ENCODE measurements at regions not wholly inside any gene's neighbourhood (a gene's known extent, or its start where the extent isn't known, plus 50 kb on each side); places are given as distances from the start of the nearest gene placed in this dataset.

DNA sequence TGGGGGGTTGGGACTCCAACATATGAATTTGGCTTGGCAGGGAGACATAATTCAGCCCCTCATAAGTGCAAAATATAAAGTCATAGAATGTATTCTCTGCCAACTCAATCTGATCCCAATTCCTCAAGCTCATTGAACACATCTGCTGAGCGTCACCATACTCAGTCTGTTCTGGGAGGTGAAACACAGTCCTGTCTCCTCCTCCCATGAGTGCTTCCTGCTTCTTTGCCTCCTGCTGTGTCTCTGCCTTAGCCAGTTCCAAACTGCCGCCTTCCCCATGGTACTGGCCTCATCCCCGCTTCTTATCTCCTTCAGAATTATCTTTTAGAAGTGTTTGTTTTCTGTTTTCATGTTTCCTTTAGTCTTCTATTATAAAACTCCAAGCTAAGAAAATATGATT lies 365.5 kb downstream of the TNS3 start:
- no TSS peak for BruUV-seq (replicated peaks)
- H3K4me3 Mint-ChIP-seq (ENCODE audit: low read depth, unreplicated experiment) = no peak overlapping the region
- H3K36me3 Mint-ChIP-seq (ENCODE audit: insufficient read depth, unreplicated experiment) = no peaks in the 10 kb centered on the region
- TF ChIP-seq, protein P1, sequence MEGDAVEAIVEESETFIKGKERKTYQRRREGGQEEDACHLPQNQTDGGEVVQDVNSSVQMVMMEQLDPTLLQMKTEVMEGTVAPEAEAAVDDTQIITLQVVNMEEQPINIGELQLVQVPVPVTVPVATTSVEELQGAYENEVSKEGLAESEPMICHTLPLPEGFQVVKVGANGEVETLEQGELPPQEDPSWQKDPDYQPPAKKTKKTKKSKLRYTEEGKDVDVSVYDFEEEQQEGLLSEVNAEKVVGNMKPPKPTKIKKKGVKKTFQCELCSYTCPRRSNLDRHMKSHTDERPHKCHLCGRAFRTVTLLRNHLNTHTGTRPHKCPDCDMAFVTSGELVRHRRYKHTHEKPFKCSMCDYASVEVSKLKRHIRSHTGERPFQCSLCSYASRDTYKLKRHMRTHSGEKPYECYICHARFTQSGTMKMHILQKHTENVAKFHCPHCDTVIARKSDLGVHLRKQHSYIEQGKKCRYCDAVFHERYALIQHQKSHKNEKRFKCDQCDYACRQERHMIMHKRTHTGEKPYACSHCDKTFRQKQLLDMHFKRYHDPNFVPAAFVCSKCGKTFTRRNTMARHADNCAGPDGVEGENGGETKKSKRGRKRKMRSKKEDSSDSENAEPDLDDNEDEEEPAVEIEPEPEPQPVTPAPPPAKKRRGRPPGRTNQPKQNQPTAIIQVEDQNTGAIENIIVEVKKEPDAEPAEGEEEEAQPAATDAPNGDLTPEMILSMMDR (IDR thresholded peaks at IDR 0.05; ENCODE audit: unreplicated experiment) = no peak
- CTCF ChIA-PET = no interaction called here
- H3K27me3 Mint-ChIP-seq (ENCODE audit: unreplicated experiment) = peaks cover 19% of the 10 kb centered on the region
- intact Hi-C loops (cut with micrococcal nuclease; ENCODE audit: unreplicated experiment) = no loop called here
- H3K4me1 Mint-ChIP-seq (ENCODE audit: low read depth, unreplicated experiment) = peaks cover 11% of the 10 kb centered on the region
- no peak for DNase-seq
- no peaks in the 10 kb centered on the region for H3K9me3 Mint-ChIP-seq (ENCODE audit: low read depth, unreplicated experiment)
- H3K27ac Mint-ChIP-seq (ENCODE audit: unreplicated experiment) = no peak overlapping the region

DNA sequence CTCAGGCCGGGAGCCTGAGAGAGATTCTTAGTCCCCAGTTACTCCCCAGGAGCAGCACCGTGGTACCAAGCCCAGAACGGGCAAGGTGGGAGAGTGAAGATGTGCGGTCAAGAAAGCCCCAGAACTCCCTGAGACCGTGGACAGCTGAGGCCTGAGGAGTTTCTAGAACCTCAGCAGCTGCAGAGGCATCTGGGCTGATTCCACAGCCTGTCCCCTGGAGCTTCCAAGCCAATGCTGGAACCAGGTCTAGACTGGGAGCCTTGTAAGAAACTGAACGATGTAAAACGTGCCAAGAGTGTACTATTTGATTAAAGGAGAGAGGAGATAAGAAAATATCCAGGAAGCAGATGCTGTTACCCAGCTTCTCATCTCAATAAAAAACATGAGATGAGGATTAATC lies 366.3 kb downstream of the TNS3 start:
- intact Hi-C loops (cut with micrococcal nuclease; ENCODE audit: unreplicated experiment) = no loop called here
- Mint-ChIP-seq H3K27ac (ENCODE audit: unreplicated experiment) (no peak overlapping the region), H3K4me3 (ENCODE audit: low read depth, unreplicated experiment) (no peak overlapping the region), H3K27me3 (ENCODE audit: unreplicated experiment) (peaks cover 21% of the 10 kb centered on the region), H3K36me3 (ENCODE audit: insufficient read depth, unreplicated experiment) (no peaks in the 10 kb centered on the region), H3K9me3 (ENCODE audit: low read depth, unreplicated experiment) (no peaks in the 10 kb centered on the region), H3K4me1 (ENCODE audit: low read depth, unreplicated experiment) (peaks cover 14% of the 10 kb centered on the region)
- CTCF ChIA-PET = no interaction called here
- BruUV-seq (replicated peaks) = no TSS peak
- DNase-seq = no peak
- TF ChIP-seq, protein P1 (IDR thresholded peaks at IDR 0.05; ENCODE audit: unreplicated experiment) = no peak

DNA sequence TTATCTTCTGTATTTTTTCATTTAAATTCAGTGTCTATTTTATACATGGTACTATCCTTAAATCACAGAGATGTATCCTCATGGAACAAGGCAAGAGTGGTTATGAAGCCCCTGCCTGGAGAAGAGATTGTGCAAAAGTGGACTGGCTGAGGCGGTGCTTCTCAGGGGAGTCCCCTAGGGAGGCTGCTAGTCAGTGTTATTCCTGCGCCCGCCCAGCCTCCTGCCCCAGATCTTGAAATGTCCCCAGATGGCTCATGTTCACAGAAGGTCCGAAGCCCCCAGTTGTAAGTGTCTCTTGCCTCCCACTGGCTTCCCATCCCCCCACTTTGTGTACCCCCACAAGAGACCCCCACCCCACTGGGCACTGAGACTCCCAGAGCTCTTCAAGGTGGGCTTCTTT lies 366.9 kb downstream of the TNS3 start:
- no peak overlapping the region for H3K27ac Mint-ChIP-seq (ENCODE audit: unreplicated experiment)
- intact Hi-C loops (cut with micrococcal nuclease; ENCODE audit: unreplicated experiment) = no loop called here
- H3K9me3 Mint-ChIP-seq (ENCODE audit: low read depth, unreplicated experiment) = peaks cover 2% of the 10 kb centered on the region
- TF ChIP-seq, protein P1 (IDR thresholded peaks at IDR 0.05; ENCODE audit: unreplicated experiment) = no peak
- peaks cover 27% of the 10 kb centered on the region for H3K27me3 Mint-ChIP-seq (ENCODE audit: unreplicated experiment)
- CTCF ChIA-PET = no interaction called here
- H3K36me3 Mint-ChIP-seq (ENCODE audit: insufficient read depth, unreplicated experiment) = no peaks in the 10 kb centered on the region
- DNase-seq = no peak
- no peak overlapping the region for H3K4me3 Mint-ChIP-seq (ENCODE audit: low read depth, unreplicated experiment)
- BruUV-seq (replicated peaks) = no TSS peak
- H3K4me1 Mint-ChIP-seq (ENCODE audit: low read depth, unreplicated experiment) = peaks cover 14% of the 10 kb centered on the region

DNA sequence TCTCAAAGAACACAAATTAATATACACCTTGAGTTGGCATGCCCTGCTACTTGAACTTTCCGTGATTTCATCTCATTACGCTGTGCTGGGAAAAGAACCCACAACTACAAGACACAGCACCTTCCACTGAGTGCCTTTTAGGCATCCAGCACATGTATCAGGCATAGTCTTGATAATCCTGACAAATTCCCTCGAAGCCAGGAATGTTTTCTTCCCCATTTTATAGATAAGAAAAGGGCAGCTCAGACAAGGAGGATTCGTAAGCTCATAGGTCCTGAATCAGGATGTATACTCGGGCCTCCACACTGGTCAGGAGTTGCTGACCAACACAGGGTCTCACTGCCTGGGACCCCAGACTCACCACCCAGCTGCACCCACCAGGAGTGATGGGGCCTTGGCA lies 368.6 kb downstream of the TNS3 start:
- intact Hi-C loops (cut with micrococcal nuclease; ENCODE audit: unreplicated experiment) = no loop called here
- Mint-ChIP-seq H3K36me3 (ENCODE audit: insufficient read depth, unreplicated experiment) (no peaks in the 10 kb centered on the region), H3K4me3 (ENCODE audit: low read depth, unreplicated experiment) (no peak overlapping the region), H3K4me1 (ENCODE audit: low read depth, unreplicated experiment) (peaks cover 14% of the 10 kb centered on the region), H3K27me3 (ENCODE audit: unreplicated experiment) (peaks cover 40% of the 10 kb centered on the region), H3K9me3 (ENCODE audit: low read depth, unreplicated experiment) (peaks cover 6% of the 10 kb centered on the region), H3K27ac (ENCODE audit: unreplicated experiment) (no peak overlapping the region)
- CTCF ChIA-PET = interaction anchor here (0.7 kb wide), 1 partner anchor 597 kb away, joined by 3 read pairs; no protein-coding TSS in a partner anchor
- no TSS peak for BruUV-seq (replicated peaks)
- no peak for DNase-seq
- TF ChIP-seq, protein P1 (IDR thresholded peaks at IDR 0.05; ENCODE audit: unreplicated experiment) = no peak

All from Calu3 (cell line).